K562 (cell line): ENCODE measurements at regions not wholly inside any gene's neighbourhood (a gene's known extent, or its start where the extent isn't known, plus 50 kb on each side); places are given as distances from the start of the nearest gene placed in this dataset.
A peak's percentile ranks its signal among the peaks of the same experiment; 100 is the strongest.

ENCODE experiments used
- ATF6 ChIP-seq: sonication (generic); formaldehyde crosslinking; IDR thresholded peaks from 2 replicates; pipeline ENCODE4 v1.4.0; 2020; ENCODE audit warnings: mild to moderate bottlenecking, missing genetic modification reagents
- EP400 ChIP-seq: fragments of 450-650 bp; IDR thresholded peaks from 2 replicates; pipeline ENCODE4 v1.6.1; 2017; ENCODE audit warnings: antibody characterized with exemption, mild to moderate bottlenecking, moderate library complexity
- ETV1 ChIP-seq: fragments of 450-650 bp; conservative IDR thresholded peaks from 2 replicates; pipeline ENCODE4 v1.6.1; 2016; ENCODE audit warnings: missing genetic modification characterization, control low read depth, low read depth, missing compliant biosample characterization
- HBP1 ChIP-seq: fragments of 450-650 bp; formaldehyde crosslinking; IDR thresholded peaks from 2 replicates; pipeline ENCODE4 v1.4.0; 2022; ENCODE audit warnings: missing genetic modification characterization
- MGA ChIP-seq: fragments of 450-650 bp; IDR thresholded peaks from 2 replicates; pipeline ENCODE4 v1.6.1; 2016; ENCODE audit warnings: mild to moderate bottlenecking, moderate library complexity
- ZNF12 ChIP-seq: sonication (generic); formaldehyde crosslinking; IDR thresholded peaks from 2 replicates; pipeline ENCODE4 v1.4.0; 2020; ENCODE audit warnings: mild to moderate bottlenecking, missing genetic modification reagents
- ZNF121 ChIP-seq: sonication (generic); formaldehyde crosslinking; conservative IDR thresholded peaks from 2 replicates; pipeline ENCODE4 v1.8.0; 2022; ENCODE audit warnings: missing genetic modification reagents
- ZNF134 ChIP-seq: fragments of 250-450 bp; sonication (Bioruptor Pico); conservative IDR thresholded peaks from 2 replicates; pipeline ENCODE4 v1.4.0; 2020
- ZNF280A ChIP-seq: fragments of 450-650 bp; IDR thresholded peaks from 2 replicates; pipeline ENCODE4 v1.6.1; 2018; ENCODE audit warnings: mild to moderate bottlenecking, low read depth; ENCODE audit not compliant: partially characterized antibody
- ZNF57 ChIP-seq: fragments of 450-650 bp; formaldehyde crosslinking; IDR thresholded peaks from 2 replicates; pipeline ENCODE4 v1.4.0; 2020; ENCODE audit warnings: mild to moderate bottlenecking, moderate library complexity
- ZNF76 ChIP-seq: fragments of 250-450 bp; sonication (Bioruptor Pico); IDR thresholded peaks from 2 replicates; pipeline ENCODE4 v1.4.0; 2020; ENCODE audit warnings: mild to moderate bottlenecking, moderate library complexity, borderline replicate concordance
- ZNF79 ChIP-seq: fragments of 250-450 bp; sonication (Bioruptor Pico); IDR thresholded peaks from 2 replicates; pipeline ENCODE4 v1.4.0; 2020; ENCODE audit warnings: low read depth, mild to moderate bottlenecking, moderate library complexity

GRCh38 chr5:3827624-3828023 is 232.0 kb downstream of the IRX1 start (continued):
- TF ChIP-seq HBP1 (no peak), ETV1 (tag) (no peak), ZNF79 (CRISPR knock-in tag) (no peak), ZNF134 (CRISPR knock-in tag) (no peak), ZNF121 (CRISPR knock-in tag) (no peak), ZNF12 (no peak), EP400 (0 out of 2 replicates have a peak, but pooled peaks have one; percentile 21), ZNF76 (CRISPR knock-in tag) (no peak), ZNF57 (no peak), MGA (peak; percentile 79), ATF6 (CRISPR knock-in tag) (no peak), ZNF280A (no peak)
